GM08714 (cell line): ENCODE measurements at regions not wholly inside any gene's neighbourhood (a gene's known extent, or its start where the extent isn't known, plus 50 kb on each side); places are given as distances from the start of the nearest gene placed in this dataset.

ENCODE experiments used
- H3K4me3 ChIP-seq: fragments of 200-500 bp; sonication (Bioruptor generic); 2 replicates; pipeline ENCODE4 v1.5.1; 2014; ENCODE audit warnings: mild to moderate bottlenecking, low read length, inconsistent platforms
- ZNF274 ChIP-seq: IDR thresholded peaks from 2 replicates; pipeline ENCODE4 v1.6.1; 2012; ENCODE audit warnings: mild to moderate bottlenecking, low read depth, low read length

DNA sequence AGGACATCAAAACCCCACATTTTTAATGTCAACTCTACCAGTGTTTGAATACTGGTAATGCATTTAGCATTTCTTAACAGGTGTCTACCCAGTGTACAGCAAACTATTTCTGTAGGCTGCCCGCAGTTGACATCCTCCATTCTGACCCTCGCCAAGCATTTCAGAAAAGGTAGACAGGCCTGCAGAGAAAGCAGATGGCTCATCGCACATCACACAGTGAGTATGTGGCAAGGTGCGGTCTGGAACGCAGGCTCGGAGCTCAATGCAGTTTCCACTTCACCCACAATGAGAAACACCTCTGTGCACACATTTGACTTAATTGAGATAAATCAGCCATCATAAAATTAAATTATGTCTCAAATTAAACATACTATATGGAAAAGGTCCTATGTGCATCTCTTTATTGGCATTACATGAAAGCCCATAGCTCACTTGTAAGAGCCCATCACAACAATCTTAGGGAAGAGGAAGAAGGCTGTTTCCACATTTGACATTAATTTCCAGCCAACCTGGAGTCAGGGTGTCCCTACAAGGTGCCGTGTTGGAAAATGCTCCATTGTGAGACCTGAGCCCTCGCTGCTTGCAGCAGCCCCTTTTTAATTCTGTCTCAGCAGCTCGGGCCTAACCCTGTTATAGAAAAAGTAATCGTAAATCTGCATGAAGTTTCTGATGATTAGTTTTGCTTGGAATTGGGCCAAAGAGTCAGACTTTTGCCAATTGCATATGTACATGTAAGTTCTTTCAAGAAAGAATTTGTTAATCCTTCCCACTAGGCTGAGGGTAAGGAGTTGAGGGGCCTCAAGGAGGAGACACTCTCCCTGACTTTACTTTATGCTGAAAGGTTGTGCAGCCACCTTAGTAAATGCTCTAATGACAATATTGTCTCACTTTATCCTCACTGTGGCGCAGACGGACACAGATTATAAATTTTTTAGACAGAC, 378.7 kb upstream of the DYNLRB2 start:
- TF ChIP-seq ZNF274 = no peak

DNA sequence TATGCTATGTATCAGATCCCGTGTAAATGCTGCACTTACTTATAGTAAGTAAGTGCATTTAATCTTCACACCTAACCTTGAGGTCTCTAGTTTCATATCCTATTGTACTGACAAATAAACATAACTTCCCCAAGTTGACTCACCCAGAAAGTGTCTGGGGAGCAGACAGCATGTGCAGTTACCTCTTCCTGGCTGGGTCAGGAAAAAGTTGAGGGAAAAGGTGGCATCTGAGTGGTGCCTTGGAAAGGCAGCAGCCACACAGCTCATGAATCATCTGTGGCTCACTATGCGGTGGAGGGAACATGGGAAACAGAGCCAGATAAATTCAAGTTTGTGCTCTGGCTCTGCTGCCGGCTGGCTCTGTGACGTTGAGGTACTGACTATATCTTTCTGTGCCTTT, 382.0 kb upstream of the DYNLRB2 start:
- no peak overlapping the region for H3K4me3 ChIP-seq
- no peak for TF ChIP-seq ZNF274

More for the DNA sequence above, 378.7 kb upstream of the DYNLRB2 start:
- H3K4me3 ChIP-seq = no peak overlapping the region

DNA sequence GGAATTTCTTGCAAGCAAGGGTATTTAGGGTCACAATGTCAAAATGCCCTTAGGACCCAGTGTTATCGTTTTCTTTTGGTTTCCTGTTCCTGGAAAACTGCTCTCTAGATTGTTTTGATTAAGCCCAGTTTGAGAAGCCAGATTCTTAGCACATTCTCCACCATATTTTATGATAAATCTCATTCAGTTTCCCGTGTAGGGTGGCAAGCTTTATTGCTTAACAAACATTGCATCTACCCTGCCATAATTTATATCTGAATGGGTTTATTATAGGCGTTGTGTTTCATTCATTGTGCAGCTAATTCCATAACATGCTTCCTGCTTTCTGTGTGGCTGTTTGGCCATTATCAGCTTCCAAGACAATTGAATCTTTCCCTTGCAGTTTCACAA, 389.1 kb upstream of the DYNLRB2 start:
- H3K4me3 ChIP-seq = no peak overlapping the region
- TF ChIP-seq ZNF274 = no peak

DNA sequence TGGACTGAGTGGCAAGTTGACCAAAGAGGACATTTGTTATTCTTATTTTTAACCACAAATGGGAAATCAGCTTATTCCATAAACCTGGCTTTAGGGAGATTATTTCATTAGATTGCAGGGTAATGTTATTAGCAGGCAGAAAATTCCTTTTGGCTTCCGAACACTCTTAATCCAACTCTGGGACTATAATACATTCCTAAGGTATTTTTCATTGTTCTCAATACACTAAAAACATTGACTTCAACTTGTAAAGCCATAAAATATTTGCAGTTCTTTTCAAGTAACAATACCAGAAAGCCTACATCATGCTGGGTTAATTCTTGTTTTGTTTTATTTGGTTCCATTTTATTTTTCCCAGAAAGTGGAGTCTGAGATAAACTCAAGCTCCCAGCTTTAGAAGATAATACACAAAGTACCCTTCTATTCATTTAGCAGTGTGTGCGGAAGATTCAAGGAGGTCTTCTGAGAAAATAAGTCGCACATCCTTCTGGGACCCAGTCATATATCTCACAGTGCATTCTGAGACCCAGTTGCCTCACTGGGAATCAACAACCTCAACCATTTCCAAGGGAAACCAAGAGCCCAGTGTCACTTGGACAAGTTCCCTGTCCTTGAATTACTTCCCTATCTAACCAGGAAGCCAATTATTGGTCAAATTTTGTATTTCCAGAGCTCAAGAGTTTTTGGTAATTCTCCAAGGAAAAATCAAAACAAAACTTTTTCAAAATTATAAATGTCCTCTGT, 389.6 kb upstream of the DYNLRB2 start:
- H3K4me3 ChIP-seq = no peak overlapping the region
- no peak for TF ChIP-seq ZNF274

DNA sequence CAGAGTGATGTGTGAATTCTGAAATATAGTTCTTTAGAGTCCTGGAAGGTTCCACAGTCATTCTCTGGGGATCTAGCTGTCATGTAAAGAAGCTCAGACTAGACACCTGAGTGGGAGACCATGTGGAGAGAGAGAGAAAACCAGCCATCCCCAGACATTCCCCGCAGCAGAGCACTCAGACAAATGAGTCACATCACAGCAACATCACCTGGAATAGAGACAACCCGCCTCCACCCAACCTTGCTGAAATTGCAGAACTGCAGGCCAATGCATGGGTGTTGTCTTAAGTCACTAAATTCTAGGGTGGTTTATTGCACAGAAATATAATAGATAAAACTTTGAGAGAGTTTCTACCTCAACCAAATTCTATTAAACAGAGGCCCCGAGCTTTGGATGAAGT, 392.0 kb upstream of the DYNLRB2 start:
- H3K4me3 ChIP-seq = no peak overlapping the region
- no peak for TF ChIP-seq ZNF274

DNA sequence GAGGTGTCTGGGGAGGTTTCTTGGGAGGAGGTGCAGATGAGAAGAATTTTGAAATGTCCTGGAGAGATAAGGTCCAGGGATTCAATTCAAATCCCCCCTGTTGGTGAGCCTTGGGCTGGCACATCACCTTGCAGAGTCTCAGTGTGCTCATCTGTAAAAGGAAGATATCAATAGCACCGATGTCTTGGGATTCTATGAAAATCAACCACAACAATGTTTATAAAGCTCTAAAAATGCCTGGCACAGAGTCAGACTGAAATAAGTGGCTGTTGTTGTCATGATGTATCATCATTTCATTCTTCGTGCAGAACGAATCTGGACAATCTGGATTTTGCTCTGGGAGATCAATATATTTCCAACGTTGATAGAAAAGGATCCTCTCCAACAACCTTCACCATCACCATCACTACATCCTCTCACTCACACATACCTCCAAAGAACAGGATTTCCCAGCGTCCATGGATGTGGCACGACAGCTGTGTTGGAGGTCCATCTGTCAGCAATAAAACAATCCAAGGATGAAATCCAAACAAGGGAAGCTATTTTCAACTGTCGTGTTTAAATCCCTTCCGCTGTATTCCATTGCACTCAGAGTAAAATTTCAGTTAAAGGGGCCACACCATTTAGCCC, 393.7 kb upstream of the DYNLRB2 start:
- TF ChIP-seq ZNF274 = no peak
- H3K4me3 ChIP-seq = no peak overlapping the region

DNA sequence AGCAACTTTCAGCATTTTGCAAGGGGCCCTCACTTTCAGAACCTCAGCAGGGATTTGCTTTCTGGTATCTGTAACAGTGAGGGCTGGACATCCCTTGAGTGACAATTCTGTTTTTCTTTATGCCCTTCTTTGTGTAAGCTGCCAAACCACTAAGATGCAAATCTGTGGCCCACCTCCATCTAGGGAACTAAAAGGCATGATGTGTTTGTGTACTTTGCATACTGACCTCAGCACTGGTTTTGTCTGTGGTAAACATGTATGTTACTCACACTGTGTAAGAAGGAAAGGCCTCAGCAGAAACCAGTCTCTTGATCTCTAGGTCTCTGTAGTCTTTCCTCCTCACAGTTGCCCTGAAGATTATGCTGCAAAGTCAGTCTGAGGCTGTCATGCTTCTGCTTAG, 396.6 kb upstream of the DYNLRB2 start:
- no peak overlapping the region for H3K4me3 ChIP-seq
- no peak for TF ChIP-seq ZNF274

DNA sequence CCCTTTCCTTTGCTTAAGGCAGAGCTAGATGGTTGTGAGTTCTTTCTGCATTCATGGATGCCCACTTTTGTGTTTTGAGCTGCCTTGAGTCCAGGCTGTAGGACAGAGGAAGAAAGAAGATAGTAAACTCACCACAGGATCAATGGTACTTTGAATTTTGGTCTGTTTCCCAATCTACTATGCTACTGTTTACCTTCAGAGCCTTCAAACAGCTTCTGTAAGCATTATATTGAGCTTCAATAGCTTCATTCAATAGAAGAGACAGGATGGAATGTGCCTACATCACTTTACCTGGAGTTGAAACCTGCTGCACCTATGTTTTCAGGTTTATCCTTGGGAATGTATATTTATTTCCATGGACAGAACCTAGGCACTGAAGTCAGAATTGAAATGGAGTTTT, 397.9 kb upstream of the DYNLRB2 start:
- TF ChIP-seq ZNF274 = no peak
- H3K4me3 ChIP-seq = no peak overlapping the region

DNA sequence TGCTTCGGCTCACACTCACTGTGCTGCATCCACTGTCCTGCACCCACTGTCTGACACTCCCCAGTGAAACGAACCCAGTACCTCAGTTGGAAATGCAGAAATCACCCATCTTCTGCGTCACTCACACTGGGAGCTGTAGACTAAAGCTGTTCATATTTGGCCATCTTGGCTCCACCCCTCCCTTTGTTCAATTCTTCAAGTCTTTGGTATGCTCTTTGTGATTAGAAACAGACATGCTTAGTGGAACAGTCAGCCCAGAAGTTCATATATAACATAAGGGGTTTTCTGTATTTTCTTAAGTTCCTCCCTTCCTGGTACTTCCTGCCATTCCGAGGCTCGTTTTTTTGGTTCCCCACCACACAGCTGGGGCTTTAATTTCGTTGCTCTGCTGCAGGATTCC, 398.5 kb upstream of the DYNLRB2 start:
- no peak for TF ChIP-seq ZNF274

DNA sequence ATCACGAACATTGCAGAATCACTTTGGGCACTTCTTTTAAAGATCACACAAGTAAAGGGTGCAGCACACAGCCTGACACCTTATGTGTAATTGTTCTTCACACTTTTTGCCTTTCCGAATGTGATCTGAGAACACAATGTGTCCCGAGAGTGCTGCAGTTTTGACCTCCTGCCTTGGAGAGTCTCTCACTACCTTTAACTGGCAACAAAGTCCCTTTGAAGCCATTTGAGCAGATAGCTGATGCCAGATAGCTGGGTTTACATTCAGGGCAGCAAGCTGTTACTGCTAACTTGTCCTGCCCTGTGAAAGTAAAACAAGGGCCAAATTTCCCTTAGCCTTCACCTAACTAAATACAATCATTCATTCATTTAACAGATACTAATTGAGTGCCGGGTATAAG, 411.0 kb upstream of the DYNLRB2 start:
- TF ChIP-seq ZNF274 = no peak
- no peak overlapping the region for H3K4me3 ChIP-seq

More for the DNA sequence above, 398.5 kb upstream of the DYNLRB2 start:
- H3K4me3 ChIP-seq = no peak overlapping the region

DNA sequence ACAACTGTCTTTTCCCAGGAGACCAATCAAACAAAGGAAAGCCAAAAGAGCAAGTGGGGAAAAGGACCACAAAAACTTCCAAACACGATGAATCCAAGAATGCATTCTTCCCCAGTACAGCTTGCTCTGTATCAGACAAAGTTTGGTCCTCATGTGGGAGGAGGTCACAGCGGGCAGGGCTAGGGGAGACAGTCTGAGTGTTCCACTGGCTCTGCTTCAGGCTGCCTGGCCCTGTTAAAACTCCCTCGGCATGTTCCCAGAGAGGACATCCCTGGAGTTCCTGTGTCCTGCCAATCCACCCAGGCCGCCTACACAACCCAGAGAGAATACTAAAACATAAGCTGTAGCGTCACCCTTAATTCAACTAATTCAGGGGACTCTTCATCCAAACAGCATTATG, 415.1 kb upstream of the DYNLRB2 start:
- H3K4me3 ChIP-seq = no peak overlapping the region
- no peak for TF ChIP-seq ZNF274

DNA sequence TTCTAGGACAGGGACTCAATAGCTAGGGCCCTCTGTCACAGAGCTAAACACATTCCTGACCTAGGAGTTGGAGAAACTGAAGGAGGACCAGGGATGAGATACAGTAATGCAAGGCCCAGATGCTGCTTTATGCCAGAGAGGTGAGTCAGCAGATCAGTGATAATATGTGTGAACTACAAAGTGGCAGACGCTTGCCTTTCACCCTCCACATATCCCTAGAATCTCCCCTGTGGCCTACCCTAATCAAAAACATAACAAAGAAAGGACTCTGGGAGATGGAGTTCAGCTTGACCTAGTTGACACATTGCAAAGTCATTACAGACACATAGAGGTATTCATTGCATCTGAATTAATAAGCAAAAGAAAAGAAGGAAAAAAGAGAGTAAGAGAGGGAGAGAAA, 417.6 kb upstream of the DYNLRB2 start:
- TF ChIP-seq ZNF274 = no peak
- no peak overlapping the region for H3K4me3 ChIP-seq

DNA sequence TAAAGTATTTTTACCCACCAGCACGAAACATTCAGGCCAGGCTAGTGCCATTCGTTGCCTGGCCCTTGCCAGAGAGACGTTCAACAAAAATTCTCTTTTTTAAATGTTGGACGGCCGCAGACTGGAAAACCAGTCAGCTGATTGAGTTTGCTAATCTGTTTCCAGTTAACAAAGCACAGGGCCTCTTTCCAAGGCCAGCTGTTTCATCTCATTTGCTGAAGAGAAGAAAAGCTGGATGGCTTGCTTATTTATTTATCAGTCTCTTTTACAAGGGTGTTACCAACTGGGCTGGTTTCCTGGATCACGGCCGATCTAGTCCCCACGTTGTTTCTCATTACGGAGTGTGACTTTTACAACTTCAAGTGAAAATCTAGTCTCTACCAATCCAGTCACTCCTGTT, 418.7 kb upstream of the DYNLRB2 start:
- no peak for TF ChIP-seq ZNF274

DNA sequence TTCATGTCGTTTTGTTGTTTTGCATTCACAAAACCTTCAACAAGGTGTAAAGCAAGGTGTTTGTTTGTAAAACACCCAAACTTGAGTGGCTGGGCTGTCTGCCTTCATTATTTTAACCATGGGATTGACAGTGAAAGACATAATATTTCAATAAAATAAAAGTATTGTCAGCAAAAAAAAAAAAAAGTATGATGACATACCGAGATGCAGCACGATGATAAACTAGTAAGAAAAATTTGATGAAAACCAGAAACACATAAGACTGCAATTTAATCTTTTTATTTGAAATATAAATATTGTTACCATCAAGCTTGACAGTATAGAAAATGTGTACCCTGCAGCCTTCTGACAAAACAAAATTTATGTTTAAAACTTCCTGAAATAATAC, 419.3 kb upstream of the DYNLRB2 start:
- no peak for TF ChIP-seq ZNF274
- H3K4me3 ChIP-seq = no peak overlapping the region

More for the DNA sequence above, 418.7 kb upstream of the DYNLRB2 start:
- H3K4me3 ChIP-seq = no peak overlapping the region

DNA sequence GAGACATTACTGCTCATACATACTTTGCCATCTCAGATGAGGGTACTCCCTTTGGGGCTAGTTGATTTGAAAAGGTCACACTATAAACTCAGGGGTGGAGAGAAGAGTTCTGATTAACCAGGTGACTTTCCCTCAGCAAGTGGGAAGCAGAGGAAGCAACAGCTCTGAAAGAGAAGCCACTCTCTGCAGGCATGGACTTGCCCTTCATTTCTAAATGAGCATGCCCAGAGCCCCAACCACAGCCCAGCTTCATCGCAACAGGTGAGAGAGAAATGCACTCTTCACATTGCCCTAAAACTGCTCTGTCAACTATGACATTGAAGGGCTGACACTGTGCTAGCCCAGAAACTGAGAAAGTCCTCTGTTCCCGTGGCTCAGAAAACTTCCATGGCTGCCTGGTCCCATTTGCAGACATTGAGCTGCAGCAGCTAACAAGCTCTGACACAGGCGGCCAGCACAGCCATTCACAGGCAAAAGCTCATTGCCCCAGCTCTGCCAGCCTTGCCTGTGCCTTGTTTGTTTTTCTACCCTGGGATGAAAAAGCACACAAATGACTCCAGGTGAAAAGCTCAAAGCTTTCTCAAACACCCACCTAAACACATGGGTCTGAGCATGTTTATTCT, 419.8 kb upstream of the DYNLRB2 start:
- no peak for TF ChIP-seq ZNF274
- H3K4me3 ChIP-seq = no peak overlapping the region
